Keratinocyte (primary cell): ENCODE measurements at regions not wholly inside any gene's neighbourhood (a gene's known extent, or its start where the extent isn't known, plus 50 kb on each side); places are given as distances from the start of the nearest gene placed in this dataset.

ENCODE experiments used
- DNase-seq: peaks from one replicate; pipeline ENCODE4 v3.0.0-alpha.2; 2011; ENCODE audit warnings: low read depth, missing footprints, low spot score
- FAIRE-seq: peaks from 2 replicates; lab custom pipeline; 2011; peaks lifted over from hg19 to GRCh38; lab: Jason Lieb, UNC
- H2AFZ ChIP-seq: 2 replicates; pipeline ENCODE4 v1.6.0; 2012; ENCODE audit warnings: low read length, control low read depth, inconsistent platforms; ENCODE audit not compliant: control insufficient read depth
- H3K27ac ChIP-seq: 2 replicates; pipeline ENCODE4 v1.5.1; 2011; ENCODE audit warnings: low read length; ENCODE audit not compliant: control insufficient read depth, insufficient read depth
- H3K27me3 ChIP-seq: 3 replicates; pipeline ENCODE4 v1.6.0; 2011; ENCODE audit warnings: low read length; ENCODE audit not compliant: control insufficient read depth, insufficient read depth; ENCODE audit errors: extremely low read depth
- H3K36me3 ChIP-seq, 2 experiments: 2 replicates in 1 of 2; 3 replicates in 1 of 2; pipeline ENCODE4 v1.5.1; 2011; ENCODE audit warnings: low read length in 2 of 2, mild to moderate bottlenecking in 1 of 2; ENCODE audit not compliant: control insufficient read depth in 2 of 2, insufficient read depth in 2 of 2; ENCODE audit errors: extremely low read depth in 1 of 2
- H3K4me1 ChIP-seq: 3 replicates; pipeline ENCODE4 v1.5.1; 2011; ENCODE audit warnings: low read length; ENCODE audit not compliant: control insufficient read depth, insufficient read depth; ENCODE audit errors: extremely low read depth
- H3K4me2 ChIP-seq: 3 replicates; pipeline ENCODE4 v1.6.0; 2011; ENCODE audit warnings: low read depth, low read length; ENCODE audit not compliant: control insufficient read depth, insufficient read depth; ENCODE audit errors: extremely low read depth
- H3K4me3 ChIP-seq, 3 experiments: fragments of 200-600 bp in 1 of 3; sonication (generic) in 1 of 3; 2 replicates in 2 of 3; 3 replicates in 1 of 3; pipeline ENCODE4 v1.5.1; 2011 to 2016; ENCODE audit warnings: low read length in 3 of 3, mild to moderate bottlenecking in 3 of 3, control low read depth in 2 of 3, inconsistent platforms in 1 of 3, low read depth in 1 of 3, mixed read lengths in 1 of 3, mixed run types in 1 of 3, moderate library complexity in 1 of 3; ENCODE audit not compliant: control insufficient read depth in 2 of 3, insufficient read depth in 2 of 3; ENCODE audit errors: extremely low read depth in 1 of 3
- H3K79me2 ChIP-seq: 2 replicates; pipeline ENCODE4 v1.6.0; 2012; ENCODE audit warnings: low read length; ENCODE audit not compliant: control insufficient read depth, insufficient read depth
- H3K9ac ChIP-seq: 3 replicates; pipeline ENCODE4 v1.6.0; 2011; ENCODE audit warnings: low read length; ENCODE audit not compliant: control insufficient read depth, insufficient read depth; ENCODE audit errors: extremely low read depth
- H3K9me1 ChIP-seq: 3 replicates; pipeline ENCODE4 v1.6.0; 2011; ENCODE audit warnings: low read length; ENCODE audit not compliant: control insufficient read depth, insufficient read depth; ENCODE audit errors: extremely low read depth
- H3K9me3 ChIP-seq: 2 replicates; pipeline ENCODE4 v1.5.1; 2012; ENCODE audit warnings: low read depth, low read length; ENCODE audit not compliant: control insufficient read depth
- H4K20me1 ChIP-seq: 3 replicates; pipeline ENCODE4 v1.6.0; 2011; ENCODE audit warnings: low read length; ENCODE audit not compliant: control insufficient read depth, insufficient read depth; ENCODE audit errors: extremely low read depth
- EZH2 ChIP-seq: IDR thresholded peaks from one replicate; pipeline ENCODE4 v1.6.1; 2012; ENCODE audit warnings: inconsistent platforms, mild to moderate bottlenecking, low read length, moderate library complexity
- dilution Hi-C: fragments of 300-500 bp; cut with MboI; formaldehyde crosslinking; loops from one replicate; pipeline ENCODE4 v1.7.0; 2020; ENCODE audit warnings: low sequenced_read_pairs; ENCODE audit not compliant: extremely low pct_ligation_motif_present
- TF ChIP-seq, protein P1 (sequence below), 3 experiments: IDR thresholded peaks in 1 of 3; conservative IDR thresholded peaks in 1 of 3; optimal IDR thresholded peaks in 1 of 3; 2 replicates in 2 of 3; 3 replicates in 1 of 3; pipeline versions ENCODE3 to v1.5.1; 2011; ENCODE audit warnings: low read length in 3 of 3, mild to moderate bottlenecking in 3 of 3, moderate library complexity in 2 of 3, control low read depth in 1 of 3, inconsistent platforms in 1 of 3; ENCODE audit not compliant: insufficient read depth in 2 of 3; ENCODE audit errors: extremely low read depth in 1 of 3

DNA sequence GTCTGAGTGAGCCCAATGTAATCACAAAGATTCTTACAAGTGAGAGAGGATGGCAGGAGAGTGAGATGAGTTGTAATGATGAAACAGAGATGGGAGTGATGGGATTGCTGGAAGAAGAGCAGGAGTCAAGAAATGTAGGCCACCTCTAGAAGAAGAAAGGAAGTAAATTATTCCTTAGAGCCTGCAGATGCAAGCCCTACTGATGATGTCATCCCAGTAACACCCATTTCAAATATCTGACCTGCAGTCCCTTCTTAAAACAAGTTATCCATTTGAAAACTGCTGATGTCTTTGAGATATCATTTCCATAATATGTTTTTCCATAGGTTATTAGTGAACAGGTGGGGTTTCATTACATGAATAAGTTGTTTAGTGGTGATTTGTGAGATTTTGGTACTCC lies 888.0 kb upstream of the SLC39A10 start:
- Histone ChIP-seq H3K9me1 (no peaks in the 10 kb centered on the region), H3K9me3 (no peaks in the 10 kb centered on the region), H3K27me3 (no peaks in the 10 kb centered on the region), H3K4me3 (no peak overlapping the region), H2AFZ (no peak overlapping the region), H3K27ac (no peak overlapping the region), H3K9ac (no peak overlapping the region), H4K20me1 (no peaks in the 10 kb centered on the region), H3K36me3 (no peaks in the 10 kb centered on the region), H3K4me1 (no peaks in the 10 kb centered on the region), H3K79me2 (no peaks in the 10 kb centered on the region), H3K4me2 (no peak overlapping the region)
- FAIRE-seq (no peak), DNase-seq (no peak)
- dilution Hi-C loops: no loop called here
- TF ChIP-seq, protein P1, sequence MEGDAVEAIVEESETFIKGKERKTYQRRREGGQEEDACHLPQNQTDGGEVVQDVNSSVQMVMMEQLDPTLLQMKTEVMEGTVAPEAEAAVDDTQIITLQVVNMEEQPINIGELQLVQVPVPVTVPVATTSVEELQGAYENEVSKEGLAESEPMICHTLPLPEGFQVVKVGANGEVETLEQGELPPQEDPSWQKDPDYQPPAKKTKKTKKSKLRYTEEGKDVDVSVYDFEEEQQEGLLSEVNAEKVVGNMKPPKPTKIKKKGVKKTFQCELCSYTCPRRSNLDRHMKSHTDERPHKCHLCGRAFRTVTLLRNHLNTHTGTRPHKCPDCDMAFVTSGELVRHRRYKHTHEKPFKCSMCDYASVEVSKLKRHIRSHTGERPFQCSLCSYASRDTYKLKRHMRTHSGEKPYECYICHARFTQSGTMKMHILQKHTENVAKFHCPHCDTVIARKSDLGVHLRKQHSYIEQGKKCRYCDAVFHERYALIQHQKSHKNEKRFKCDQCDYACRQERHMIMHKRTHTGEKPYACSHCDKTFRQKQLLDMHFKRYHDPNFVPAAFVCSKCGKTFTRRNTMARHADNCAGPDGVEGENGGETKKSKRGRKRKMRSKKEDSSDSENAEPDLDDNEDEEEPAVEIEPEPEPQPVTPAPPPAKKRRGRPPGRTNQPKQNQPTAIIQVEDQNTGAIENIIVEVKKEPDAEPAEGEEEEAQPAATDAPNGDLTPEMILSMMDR (optimal IDR thresholded peaks at IDR 0.05 in 1 of 3, IDR thresholded peaks at IDR 0.05 in 1 of 3, conservative IDR thresholded peaks at IDR 0.05 in 1 of 3; ENCODE audit: extremely low read depth in 1 of 3, insufficient read depth in 2 of 3, low read length in 3 of 3): no peak
- no peak for TF ChIP-seq EZH2

DNA sequence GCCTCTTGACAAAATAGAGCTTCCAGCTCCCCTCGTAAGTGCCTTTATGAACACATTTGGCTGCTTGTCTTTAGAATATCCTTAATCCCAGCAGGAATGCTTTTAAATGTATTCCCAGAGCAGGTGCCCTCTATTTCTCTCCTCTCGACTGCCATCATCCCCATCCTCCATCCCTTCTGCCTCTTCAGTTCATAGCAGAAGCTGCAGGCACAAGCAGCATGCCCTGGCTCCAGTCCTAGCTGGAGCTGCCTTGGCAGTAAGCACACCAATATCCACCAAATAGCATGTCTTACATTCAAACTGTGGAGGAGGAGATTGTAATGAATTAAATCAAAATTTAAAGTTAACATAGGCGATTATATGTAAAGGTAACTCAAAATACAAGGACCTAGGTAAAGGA lies 891.3 kb upstream of the SLC39A10 start:
- Histone ChIP-seq H3K9ac (no peak overlapping the region), H3K4me2 (no peak overlapping the region), H3K27ac (no peak overlapping the region), H3K79me2 (no peaks in the 10 kb centered on the region), H3K36me3 (no peaks in the 10 kb centered on the region), H3K4me3 (no peak overlapping the region), H2AFZ (no peak overlapping the region), H3K9me1 (no peaks in the 10 kb centered on the region), H3K4me1 (no peaks in the 10 kb centered on the region), H3K9me3 (no peaks in the 10 kb centered on the region), H4K20me1 (no peaks in the 10 kb centered on the region), H3K27me3 (no peaks in the 10 kb centered on the region)
- TF ChIP-seq, protein P1 (optimal IDR thresholded peaks at IDR 0.05 in 1 of 3, IDR thresholded peaks at IDR 0.05 in 1 of 3, conservative IDR thresholded peaks at IDR 0.05 in 1 of 3; ENCODE audit: extremely low read depth in 1 of 3, insufficient read depth in 2 of 3, low read length in 3 of 3): no peak
- no peak for TF ChIP-seq EZH2
- DNase-seq: no peak
- FAIRE-seq: no peak
- dilution Hi-C loops: no loop called here
